ENCODE measurements at regions not wholly inside any gene's neighbourhood (a gene's known extent, or its start where the extent isn't known, plus 50 kb on each side); places are given as distances from the start of the nearest gene placed in this dataset.

- DNase-seq (no peak), ATAC-seq (no peak)
- Mint-ChIP-seq H3K27me3 (no peaks in the 10 kb centered on the region), H3K9me3 (no peaks in the 10 kb centered on the region), H3K27ac (no peak overlapping the region), H3K4me1 (ENCODE audit: low read depth) (no peaks in the 10 kb centered on the region), H3K4me3 (no peak overlapping the region), H3K36me3 (ENCODE audit: low read depth) (no peaks in the 10 kb centered on the region)
- intact Hi-C loops (cut with micrococcal nuclease): no loop called here
- ChIA-PET POLR2A (no interaction called here), CTCF (no interaction called here)
- no peak for TF ChIP-seq CTCF (IDR thresholded peaks at IDR 0.05)
Observed at GRCh38 chr18:44558767-44559166, 121.9 kb upstream of the SETBP1 start.

GRCh38 chr18:44562986-44563385 is 117.7 kb upstream of the SETBP1 start:
- no peaks in the 10 kb centered on the region for H3K27me3 Mint-ChIP-seq
- H3K4me3 Mint-ChIP-seq: no peak overlapping the region
- no peak for TF ChIP-seq CTCF (IDR thresholded peaks at IDR 0.05)
- intact Hi-C loops (cut with micrococcal nuclease): no loop called here
- CTCF ChIA-PET: no interaction called here
- POLR2A ChIA-PET: no interaction called here
- no peaks in the 10 kb centered on the region for H3K36me3 Mint-ChIP-seq (ENCODE audit: low read depth)
- no peak overlapping the region for H3K27ac Mint-ChIP-seq
- no peaks in the 10 kb centered on the region for H3K9me3 Mint-ChIP-seq
- ATAC-seq (no peak), DNase-seq (no peak)
- no peaks in the 10 kb centered on the region for H3K4me1 Mint-ChIP-seq (ENCODE audit: low read depth)

GRCh38 chr18:44564922-44565321 is 115.8 kb upstream of the SETBP1 start:
- DNase-seq (no peak), ATAC-seq (no peak)
- ChIA-PET CTCF (no interaction called here), POLR2A (interaction anchor here (1.2 kb wide), 1 partner anchor 8 kb away, joined by 4 read pairs; no protein-coding TSS in a partner anchor)
- Mint-ChIP-seq H3K36me3 (ENCODE audit: low read depth) (no peaks in the 10 kb centered on the region), H3K27me3 (no peaks in the 10 kb centered on the region), H3K27ac (no peak overlapping the region), H3K4me3 (no peak overlapping the region), H3K9me3 (no peaks in the 10 kb centered on the region), H3K4me1 (ENCODE audit: low read depth) (no peaks in the 10 kb centered on the region)
- TF ChIP-seq CTCF (IDR thresholded peaks at IDR 0.05): no peak
- intact Hi-C loops (cut with micrococcal nuclease): no loop called here

GRCh38 chr18:44568342-44568741 is 112.3 kb upstream of the SETBP1 start:
- CTCF ChIA-PET: no interaction called here
- intact Hi-C loops (cut with micrococcal nuclease): no loop called here
- DNase-seq (no peak), ATAC-seq (no peak)
- no peak for TF ChIP-seq CTCF (IDR thresholded peaks at IDR 0.05)
- POLR2A ChIA-PET: no interaction called here
- Mint-ChIP-seq H3K27me3 (no peaks in the 10 kb centered on the region), H3K27ac (no peak overlapping the region), H3K9me3 (no peaks in the 10 kb centered on the region), H3K36me3 (ENCODE audit: low read depth) (no peaks in the 10 kb centered on the region), H3K4me1 (ENCODE audit: low read depth) (no peaks in the 10 kb centered on the region), H3K4me3 (no peak overlapping the region)

GRCh38 chr18:44568986-44569385 is 111.7 kb upstream of the SETBP1 start:
- no peaks in the 10 kb centered on the region for H3K9me3 Mint-ChIP-seq
- H3K4me1 Mint-ChIP-seq (ENCODE audit: low read depth): no peaks in the 10 kb centered on the region
- no peaks in the 10 kb centered on the region for H3K36me3 Mint-ChIP-seq (ENCODE audit: low read depth)
- H3K27me3 Mint-ChIP-seq: no peaks in the 10 kb centered on the region
- H3K4me3 Mint-ChIP-seq: no peak overlapping the region
- ChIA-PET CTCF (interaction anchor here (2.4 kb wide), 1 partner anchor 10 kb away, joined by 13 read pairs; no protein-coding TSS in a partner anchor), POLR2A (no interaction called here)
- DNase-seq (no peak), ATAC-seq (no peak)
- intact Hi-C loops (cut with micrococcal nuclease): no loop called here
- no peak for TF ChIP-seq CTCF (IDR thresholded peaks at IDR 0.05)
- H3K27ac Mint-ChIP-seq: no peak overlapping the region

Measured in activated CD8-positive, alpha-beta T cell treated with anti-CD3 and anti-CD28 coated beads for 36 hours (primary cell).